ENCODE measurements at regions not wholly inside any gene's neighbourhood (a gene's known extent, or its start where the extent isn't known, plus 50 kb on each side); places are given as distances from the start of the nearest gene placed in this dataset.
A peak's percentile ranks its signal among the peaks of the same experiment; 100 is the strongest.
"Not testable (repeated sequence)": the region's sequence is repeated elsewhere in the genome, so short reads cannot be mapped to it uniquely, and the experiment has no call there.

- H3K27ac Mint-ChIP-seq: no peak overlapping the region
- H3K9me3 Mint-ChIP-seq: no peaks in the 10 kb centered on the region
- no peak for DNase-seq
- CTCF ChIA-PET: no interaction called here
- peaks cover 3% of the 10 kb centered on the region for H3K27me3 Mint-ChIP-seq
- no peaks in the 10 kb centered on the region for H3K36me3 Mint-ChIP-seq
- no peaks in the 10 kb centered on the region for H3K4me1 Mint-ChIP-seq
- H3K4me3 Mint-ChIP-seq: no peak overlapping the region
Measured at GRCh38 chr2:106339609-106340008, 128.6 kb downstream of the RGPD3 start.

- H3K36me3 Mint-ChIP-seq: no peaks in the 10 kb centered on the region
- CTCF ChIA-PET: no interaction called here
- no peak overlapping the region for H3K27ac Mint-ChIP-seq
- H3K9me3 Mint-ChIP-seq: no peaks in the 10 kb centered on the region
- H3K27me3 Mint-ChIP-seq: peaks cover 3% of the 10 kb centered on the region
- no peaks in the 10 kb centered on the region for H3K4me1 Mint-ChIP-seq
- no peak for DNase-seq
- no peak overlapping the region for H3K4me3 Mint-ChIP-seq
Measured at GRCh38 chr2:106339132-106339531, 129.1 kb downstream of the RGPD3 start.

- H3K27me3 Mint-ChIP-seq: peaks cover 6% of the 10 kb centered on the region
- peaks cover 2% of the 10 kb centered on the region for H3K9me3 Mint-ChIP-seq
- no peak overlapping the region for H3K4me3 Mint-ChIP-seq
- no peak overlapping the region for H3K27ac Mint-ChIP-seq
- DNase-seq: no peak
- no peaks in the 10 kb centered on the region for H3K36me3 Mint-ChIP-seq
- no peaks in the 10 kb centered on the region for H3K4me1 Mint-ChIP-seq
- CTCF ChIA-PET: no interaction called here
Measured at GRCh38 chr2:106338043-106338442, 130.2 kb downstream of the RGPD3 start.

DNA sequence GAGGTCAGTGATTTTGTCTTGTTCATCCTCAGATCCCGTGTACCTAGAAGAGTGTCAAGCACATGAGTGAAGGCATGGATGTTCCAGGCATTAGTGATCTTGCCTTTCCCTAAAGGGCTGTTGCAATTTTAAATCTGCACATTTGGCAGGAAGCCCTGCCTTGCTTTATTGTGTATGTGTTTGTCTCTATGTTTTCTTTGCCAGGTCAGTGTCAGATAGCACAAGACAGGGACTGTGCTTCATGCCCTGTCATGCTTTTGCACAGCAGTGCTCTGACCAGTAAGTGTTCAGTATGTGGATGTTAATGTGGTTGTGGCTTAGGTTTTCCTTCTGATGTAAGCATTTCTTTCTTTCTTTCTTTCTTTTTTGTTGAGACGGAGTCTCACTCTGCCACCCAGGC, 131.5 kb downstream of the RGPD3 start:
- Mint-ChIP-seq H3K36me3 (no peaks in the 10 kb centered on the region), H3K4me1 (peaks cover 6% of the 10 kb centered on the region), H3K27ac (no peak overlapping the region), H3K9me3 (peaks cover 2% of the 10 kb centered on the region), H3K27me3 (peaks cover 7% of the 10 kb centered on the region), H3K4me3 (no peak overlapping the region)
- no peak for DNase-seq
- CTCF ChIA-PET: no interaction called here

- DNase-seq: no peak
- Mint-ChIP-seq H3K36me3 (no peaks in the 10 kb centered on the region), H3K27ac (no peak overlapping the region), H3K4me1 (peaks cover 9% of the 10 kb centered on the region), H3K9me3 (peaks cover 2% of the 10 kb centered on the region), H3K4me3 (no peak overlapping the region), H3K27me3 (peaks cover 7% of the 10 kb centered on the region)
- CTCF ChIA-PET: no interaction called here
Measured at GRCh38 chr2:106336108-106336507, 132.1 kb downstream of the RGPD3 start.

DNA sequence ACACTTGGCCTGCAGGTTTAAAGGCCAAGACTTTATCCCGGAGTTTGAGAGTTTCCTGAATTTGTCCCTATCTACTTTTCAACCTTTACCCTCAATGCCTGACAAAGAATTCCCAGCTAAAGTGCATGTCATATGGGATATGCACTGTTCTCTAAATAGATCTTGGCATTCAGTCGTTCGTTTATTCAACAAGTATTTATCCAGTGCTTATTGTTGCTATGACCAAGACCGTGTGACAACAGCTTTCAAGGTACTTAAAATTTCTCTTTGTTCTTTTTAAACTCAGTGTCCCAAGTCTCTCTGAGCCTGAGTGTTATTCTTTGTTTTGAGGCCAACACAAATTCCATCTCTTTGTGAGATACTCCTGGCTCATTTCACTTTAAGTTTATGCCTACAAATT, 133.4 kb downstream of the RGPD3 start:
- no peak for DNase-seq
- peaks cover 9% of the 10 kb centered on the region for H3K27me3 Mint-ChIP-seq
- peaks cover 2% of the 10 kb centered on the region for H3K9me3 Mint-ChIP-seq
- CTCF ChIA-PET: no interaction called here
- H3K36me3 Mint-ChIP-seq: no peaks in the 10 kb centered on the region
- H3K4me1 Mint-ChIP-seq: peaks cover 9% of the 10 kb centered on the region
- no peak overlapping the region for H3K27ac Mint-ChIP-seq
- H3K4me3 Mint-ChIP-seq: no peak overlapping the region

DNA sequence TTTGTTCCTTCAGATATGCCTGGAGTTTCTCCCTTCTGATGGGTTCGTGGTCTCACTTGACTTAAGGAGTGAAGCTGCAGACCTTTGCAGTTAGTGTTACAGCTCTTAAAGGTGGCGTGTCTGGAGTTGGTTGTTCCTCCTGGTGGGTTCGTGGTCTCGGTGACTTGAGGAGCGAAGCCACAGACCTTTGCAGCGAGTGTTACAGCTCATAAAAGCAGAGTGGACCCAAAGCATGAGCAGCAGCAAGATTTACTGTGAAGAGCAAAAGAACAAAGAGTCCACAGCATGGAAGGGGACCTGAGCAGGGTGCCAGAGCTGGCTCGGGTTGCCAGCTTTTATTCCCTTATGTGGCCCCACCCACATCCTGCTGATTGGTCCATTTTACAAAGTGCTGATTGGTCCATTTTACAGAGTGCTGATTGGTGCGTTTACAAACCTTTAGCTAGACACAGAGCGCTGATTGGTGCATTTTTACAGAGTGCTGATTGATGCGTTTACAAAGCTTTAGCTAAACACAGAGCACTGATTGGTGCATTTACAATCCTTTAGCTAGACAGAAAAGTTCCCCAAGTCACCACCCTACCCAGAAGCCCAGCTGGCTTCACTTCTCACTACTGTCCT, 134.8 kb downstream of the RGPD3 start:
- H3K4me1 Mint-ChIP-seq, H3K36me3 Mint-ChIP-seq, DNase-seq, CTCF ChIA-PET, H3K27ac Mint-ChIP-seq, H3K27me3 Mint-ChIP-seq, H3K4me3 Mint-ChIP-seq, H3K9me3 Mint-ChIP-seq: not testable (repeated sequence)

GRCh38 chr2:106332054-106332453, 136.2 kb downstream of the RGPD3 start:
- Mint-ChIP-seq H3K27me3 (peaks cover 7% of the 10 kb centered on the region), H3K4me3 (no peak overlapping the region), H3K4me1 (peaks cover 9% of the 10 kb centered on the region), H3K9me3 (peaks cover 2% of the 10 kb centered on the region), H3K36me3 (no peaks in the 10 kb centered on the region), H3K27ac (no peak overlapping the region)
- CTCF ChIA-PET: no interaction called here
- DNase-seq: no peak

GRCh38 chr2:106330384-106331261, 136.5 kb upstream of the UXS1 start:
- H3K27ac Mint-ChIP-seq, H3K4me1 Mint-ChIP-seq, H3K27me3 Mint-ChIP-seq, H3K36me3 Mint-ChIP-seq, H3K4me3 Mint-ChIP-seq, CTCF ChIA-PET, H3K9me3 Mint-ChIP-seq, DNase-seq: not testable (repeated sequence)

- CTCF ChIA-PET: interaction anchor here (1.3 kb wide), 1 partner anchor 259 kb away, joined by 3 read pairs; no protein-coding TSS in a partner anchor
- no peak overlapping the region for H3K27ac Mint-ChIP-seq
- H3K4me1 Mint-ChIP-seq: no peaks in the 10 kb centered on the region
- no peak overlapping the region for H3K4me3 Mint-ChIP-seq
- no peaks in the 10 kb centered on the region for H3K27me3 Mint-ChIP-seq
- DNase-seq: no peak
- H3K36me3 Mint-ChIP-seq: no peaks in the 10 kb centered on the region
- peaks cover 2% of the 10 kb centered on the region for H3K9me3 Mint-ChIP-seq
Measured at GRCh38 chr2:106323337-106324013, 129.4 kb upstream of the UXS1 start.

DNA sequence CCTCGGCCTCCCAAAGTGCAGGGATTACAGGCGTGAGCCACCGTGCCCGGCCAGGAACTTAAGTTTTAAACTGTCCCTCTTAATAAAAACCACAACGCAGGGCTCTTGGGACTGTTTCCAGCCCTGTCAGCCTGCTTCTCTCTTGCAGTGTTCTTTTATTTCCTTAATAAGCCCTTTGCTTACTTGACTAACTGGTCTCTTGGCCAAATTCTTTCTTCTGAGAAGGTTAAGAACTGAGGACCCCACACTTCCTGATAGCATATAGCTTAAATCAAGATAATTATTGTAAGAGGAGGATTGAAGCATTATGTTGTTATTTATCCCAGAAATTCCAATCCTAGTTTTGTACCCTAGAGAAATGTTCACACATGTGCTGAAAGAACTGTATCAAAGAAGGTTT, 128.2 kb upstream of the UXS1 start:
- Mint-ChIP-seq H3K4me1 (no peaks in the 10 kb centered on the region), H3K36me3 (no peaks in the 10 kb centered on the region), H3K27me3 (no peaks in the 10 kb centered on the region), H3K9me3 (peaks cover 2% of the 10 kb centered on the region), H3K27ac (no peak overlapping the region), H3K4me3 (no peak overlapping the region)
- CTCF ChIA-PET: no interaction called here
- DNase-seq: no peak

- H3K4me1 Mint-ChIP-seq, H3K4me3 Mint-ChIP-seq, DNase-seq, H3K27me3 Mint-ChIP-seq, H3K27ac Mint-ChIP-seq, H3K36me3 Mint-ChIP-seq, H3K9me3 Mint-ChIP-seq, CTCF ChIA-PET: not testable (repeated sequence)
Measured at GRCh38 chr2:106320439-106320838, 126.3 kb upstream of the UXS1 start.

GRCh38 chr2:106316915-106317314, 122.8 kb upstream of the UXS1 start:
- DNase-seq: no peak
- Mint-ChIP-seq H3K27ac (no peak overlapping the region), H3K4me3 (no peak overlapping the region), H3K27me3 (no peaks in the 10 kb centered on the region), H3K9me3 (peaks cover 2% of the 10 kb centered on the region), H3K4me1 (peaks cover 10% of the 10 kb centered on the region), H3K36me3 (no peaks in the 10 kb centered on the region)
- CTCF ChIA-PET: no interaction called here

GRCh38 chr2:106314444-106314843, 120.3 kb upstream of the UXS1 start:
- no peaks in the 10 kb centered on the region for H3K27me3 Mint-ChIP-seq
- DNase-seq: peak; percentile 43
- CTCF ChIA-PET: no interaction called here

GRCh38 chr2:106311041-106311370, 116.9 kb upstream of the UXS1 start:
- no peak for DNase-seq
- H3K36me3 Mint-ChIP-seq: no peaks in the 10 kb centered on the region
- peaks cover 10% of the 10 kb centered on the region for H3K4me1 Mint-ChIP-seq
- CTCF ChIA-PET: no interaction called here
- no peak overlapping the region for H3K27ac Mint-ChIP-seq
- no peak overlapping the region for H3K4me3 Mint-ChIP-seq
- no peaks in the 10 kb centered on the region for H3K9me3 Mint-ChIP-seq
- H3K27me3 Mint-ChIP-seq: peaks cover 4% of the 10 kb centered on the region

More at GRCh38 chr2:106314444-106314843, 120.3 kb upstream of the UXS1 start:
- Mint-ChIP-seq H3K4me3 (no peak overlapping the region), H3K27ac (no peak overlapping the region), H3K4me1 (peaks cover 10% of the 10 kb centered on the region), H3K36me3 (no peaks in the 10 kb centered on the region), H3K9me3 (no peaks in the 10 kb centered on the region)
